Left ventricle myocardium inferior (tissue), 1 donor: ENCODE measurements at regions not wholly inside any gene's neighbourhood (a gene's known extent, or its start where the extent isn't known, plus 50 kb on each side); places are given as distances from the start of the nearest gene placed in this dataset.

ENCODE experiments used
- DNase-seq: peaks from one replicate; pipeline ENCODE4 v3.0.0-alpha.2; 2020
- H3K27ac ChIP-seq: fragments of 200-600 bp; replicated peaks from 2 replicates; pipeline ENCODE4 v1.8.0; 2021
- H3K27me3 ChIP-seq: fragments of 200-600 bp; 2 replicates; pipeline ENCODE4 v1.8.0; 2021; ENCODE audit warnings: low read depth
- H3K36me3 ChIP-seq: fragments of 200-600 bp; 2 replicates; pipeline ENCODE4 v1.8.0; 2021
- H3K4me1 ChIP-seq: fragments of 200-600 bp; 2 replicates; pipeline ENCODE4 v1.8.0; 2021
- H3K4me3 ChIP-seq: fragments of 200-600 bp; 2 replicates; pipeline ENCODE4 v1.8.0; 2021; ENCODE audit warnings: mild to moderate bottlenecking, moderate library complexity
- H3K9me3 ChIP-seq: fragments of 200-600 bp; replicated peaks from 2 replicates; pipeline ENCODE4 v1.8.0; 2021
- CTCF ChIP-seq: fragments of 200-600 bp; IDR thresholded peaks from 2 replicates; pipeline ENCODE4 v1.8.0; 2021; ENCODE audit warnings: antibody characterized with exemption, mild to moderate bottlenecking, borderline replicate concordance
- intact Hi-C: fragments of 100-400 bp; cut with micrococcal nuclease; formaldehyde crosslinking; loops from one replicate; pipeline ENCODE4 v1.11.0; 2022
- donor health status: DM: no; HTN: yes; CAD: no; lungs with severe emphysema.

- Histone ChIP-seq H3K4me3 (no peak overlapping the region), H3K36me3 (no peaks in the 10 kb centered on the region), H3K27me3 (peaks cover 89% of the 10 kb centered on the region), H3K27ac (no peak overlapping the region), H3K9me3 (no peaks in the 10 kb centered on the region), H3K4me1 (peaks cover 20% of the 10 kb centered on the region)
- no peak for TF ChIP-seq CTCF
- DNase-seq = no peak
- intact Hi-C loops = no loop called here
These were observed 135.1 kb downstream of the RRAGC start for GRCh38 chr1:38724160-38725131.

GRCh38 chr1:38721816-38722215, 137.8 kb downstream of the RRAGC start:
- intact Hi-C loops = no loop called here
- Histone ChIP-seq H3K27me3 (peaks cover 81% of the 10 kb centered on the region), H3K27ac (no peak overlapping the region), H3K4me3 (no peak overlapping the region), H3K9me3 (peaks cover under 1% of the 10 kb centered on the region), H3K36me3 (no peaks in the 10 kb centered on the region), H3K4me1 (no peaks in the 10 kb centered on the region)
- no peak for TF ChIP-seq CTCF
- DNase-seq = no peak

GRCh38 chr1:38719880-38720279, 139.7 kb downstream of the RRAGC start:
- DNase-seq = no peak
- no peak overlapping the region for H3K4me3 ChIP-seq
- peaks cover 16% of the 10 kb centered on the region for H3K9me3 ChIP-seq
- H3K27me3 ChIP-seq = peaks cover 63% of the 10 kb centered on the region
- H3K4me1 ChIP-seq = no peaks in the 10 kb centered on the region
- intact Hi-C loops = no loop called here
- no peak overlapping the region for H3K27ac ChIP-seq
- no peaks in the 10 kb centered on the region for H3K36me3 ChIP-seq
- no peak for TF ChIP-seq CTCF

GRCh38 chr1:38718031-38718430, 141.5 kb downstream of the RRAGC start:
- peaks cover 16% of the 10 kb centered on the region for H3K9me3 ChIP-seq
- no peak for DNase-seq
- no peaks in the 10 kb centered on the region for H3K4me1 ChIP-seq
- no peaks in the 10 kb centered on the region for H3K36me3 ChIP-seq
- no peak overlapping the region for H3K4me3 ChIP-seq
- intact Hi-C loops = no loop called here
- TF ChIP-seq CTCF = no peak
- H3K27ac ChIP-seq = no peak overlapping the region
- H3K27me3 ChIP-seq = peaks cover 45% of the 10 kb centered on the region

GRCh38 chr1:38716229-38716628, 143.3 kb downstream of the RRAGC start:
- Histone ChIP-seq H3K27me3 (peaks cover 27% of the 10 kb centered on the region), H3K9me3 (peaks cover 34% of the 10 kb centered on the region), H3K4me3 (no peak overlapping the region), H3K4me1 (no peaks in the 10 kb centered on the region), H3K36me3 (no peaks in the 10 kb centered on the region), H3K27ac (no peak overlapping the region)
- DNase-seq = no peak
- no peak for TF ChIP-seq CTCF
- intact Hi-C loops = no loop called here
